Neural cell (in vitro differentiated cells): ENCODE measurements at regions not wholly inside any gene's neighbourhood (a gene's known extent, or its start where the extent isn't known, plus 50 kb on each side); places are given as distances from the start of the nearest gene placed in this dataset.
"Not testable (repeated sequence)": the region's sequence is repeated elsewhere in the genome, so short reads cannot be mapped to it uniquely, and the experiment has no call there.

Source experiments
- H2AFZ ChIP-seq: fragments of 200-600, 300-800 bp; sonication (generic), shearing (Covaris generic); 2 replicates; pipeline ENCODE4 v1.6.0; 2014; ENCODE audit warnings: low read depth, mild to moderate bottlenecking, antibody characterized with exemption, low read length, moderate library complexity
- H3F3A ChIP-seq: fragments of 200-600 bp; shearing (Covaris generic); 2 replicates; pipeline ENCODE4 v1.6.1; 2016; ENCODE audit warnings: mild to moderate bottlenecking, moderate library complexity, mixed read lengths, antibody characterized with exemption, low read length; ENCODE audit not compliant: insufficient read depth, poor library complexity, severe bottlenecking
- H3K27ac ChIP-seq: fragments of 200-600, 300-800 bp; sonication (generic), shearing (Covaris generic); 2 replicates; pipeline ENCODE4 v1.5.1; 2014; ENCODE audit warnings: mild to moderate bottlenecking, low read length, moderate library complexity
- H3K27me3 ChIP-seq: fragments of 300-800, 200-600 bp; sonication (generic), shearing (Covaris generic); 2 replicates; pipeline ENCODE4 v1.6.0; 2014; ENCODE audit warnings: mild to moderate bottlenecking, low read depth, low read length, moderate library complexity; ENCODE audit not compliant: insufficient read depth
- H3K36me3 ChIP-seq: fragments of 300-800, 200-600 bp; sonication (generic), shearing (Covaris generic); 2 replicates; pipeline ENCODE4 v1.5.1; 2014; ENCODE audit warnings: mild to moderate bottlenecking, antibody characterized with exemption, low read length, moderate library complexity; ENCODE audit not compliant: insufficient read depth
- H3K4me2 ChIP-seq: fragments of 300-800, 200-600 bp; sonication (generic), shearing (Covaris generic); 2 replicates; pipeline ENCODE4 v1.6.0; 2014; ENCODE audit warnings: mild to moderate bottlenecking, low read length
- H3K4me3 ChIP-seq: fragments of 300-800, 200-600 bp; sonication (generic), shearing (Covaris generic); 2 replicates; pipeline ENCODE4 v1.5.1; 2014; ENCODE audit warnings: mild to moderate bottlenecking, low read length, moderate library complexity
- H3K79me2 ChIP-seq: fragments of 200-600 bp; shearing (Covaris generic); replicated peaks from 2 replicates; pipeline ENCODE4 v1.6.0; 2014; ENCODE audit warnings: mild to moderate bottlenecking, low read length, moderate library complexity; ENCODE audit not compliant: insufficient read depth
- H3K9ac ChIP-seq: fragments of 300-800, 200-600 bp; sonication (generic), shearing (Covaris generic); 2 replicates; pipeline ENCODE4 v1.6.1; 2016; ENCODE audit warnings: mild to moderate bottlenecking, low read length, mixed read lengths
- H3K9me2 ChIP-seq: fragments of 200-600 bp; shearing (Covaris generic); 2 replicates; pipeline ENCODE4 v1.6.1; 2016; ENCODE audit warnings: mild to moderate bottlenecking, low read length, mixed read lengths; ENCODE audit not compliant: insufficient read depth
- H3K9me3 ChIP-seq: fragments of 200-600, 300-800 bp; sonication (generic), shearing (Covaris generic); 2 replicates; pipeline ENCODE4 v1.6.1; 2016; ENCODE audit warnings: mild to moderate bottlenecking, mixed run types, low read length, moderate library complexity, mixed read lengths
- H4K20me1 ChIP-seq: fragments of 200-600 bp; shearing (Covaris generic); 2 replicates; pipeline ENCODE4 v1.6.1; 2016; ENCODE audit warnings: mild to moderate bottlenecking, mixed run types; ENCODE audit not compliant: insufficient read depth

DNA sequence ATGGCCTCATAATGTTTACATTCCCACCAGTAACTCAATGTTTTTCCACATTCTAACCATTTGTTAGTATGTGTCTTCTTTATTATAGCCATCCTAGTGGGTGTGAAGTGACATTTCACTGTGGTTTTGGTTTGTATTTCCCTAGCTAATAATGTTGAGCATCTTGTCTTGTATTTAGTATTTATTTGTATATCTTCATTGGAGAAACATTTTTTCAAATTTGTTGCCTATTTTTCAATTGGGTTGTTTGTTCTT lies 144.8 kb upstream of the NBPF19 start:
- not testable (repeated sequence) for H2AFZ ChIP-seq, H3F3A ChIP-seq, H4K20me1 ChIP-seq, H3K4me3 ChIP-seq, H3K27me3 ChIP-seq, H3K9ac ChIP-seq, H3K9me3 ChIP-seq, H3K4me2 ChIP-seq, H3K9me2 ChIP-seq, H3K36me3 ChIP-seq, H3K79me2 ChIP-seq, H3K27ac ChIP-seq

- H3K27ac ChIP-seq, H4K20me1 ChIP-seq, H3K9me3 ChIP-seq: not testable (repeated sequence)
Measured at GRCh38 chr1:149336082-149336481, 138.8 kb upstream of the NBPF19 start.

GRCh38 chr1:149338221-149338691 lies 136.6 kb upstream of the NBPF19 start:
- not testable (repeated sequence) for H2AFZ ChIP-seq, H3K36me3 ChIP-seq, H3K79me2 ChIP-seq, H3K4me2 ChIP-seq, H3K27me3 ChIP-seq, H4K20me1 ChIP-seq, H3K4me3 ChIP-seq, H3K9ac ChIP-seq, H3K9me3 ChIP-seq, H3F3A ChIP-seq, H3K27ac ChIP-seq, H3K9me2 ChIP-seq

More at GRCh38 chr1:149336082-149336481, 138.8 kb upstream of the NBPF19 start:
- H3K9me2 ChIP-seq, H3K36me3 ChIP-seq, H3K27me3 ChIP-seq, H2AFZ ChIP-seq, H3F3A ChIP-seq, H3K79me2 ChIP-seq, H3K9ac ChIP-seq, H3K4me2 ChIP-seq, H3K4me3 ChIP-seq: not testable (repeated sequence)

DNA sequence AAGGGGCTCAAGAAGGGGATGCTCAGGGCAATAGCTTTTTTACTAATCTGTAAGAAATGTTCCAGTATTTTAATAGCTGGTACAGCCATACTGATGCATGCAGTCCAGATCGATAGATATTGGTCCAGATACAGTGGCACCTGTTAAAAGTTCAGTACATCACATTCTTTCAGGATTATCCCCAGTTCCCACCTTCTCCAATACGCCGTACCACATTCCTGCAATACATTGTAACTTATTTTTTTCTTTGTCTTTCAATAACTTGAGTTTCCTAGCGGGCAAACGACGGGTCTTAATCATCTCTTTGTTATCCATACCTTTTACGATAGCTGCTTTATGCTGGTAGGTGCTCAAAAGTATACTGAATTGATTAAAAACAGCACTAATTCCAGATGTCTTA lies 136.1 kb upstream of the NBPF19 start:
- not testable (repeated sequence) for H3K79me2 ChIP-seq, H3K4me3 ChIP-seq, H3K9ac ChIP-seq, H2AFZ ChIP-seq, H3K27ac ChIP-seq, H3K36me3 ChIP-seq, H3F3A ChIP-seq, H3K9me2 ChIP-seq, H3K27me3 ChIP-seq, H4K20me1 ChIP-seq, H3K9me3 ChIP-seq, H3K4me2 ChIP-seq

- not testable (repeated sequence) for H2AFZ ChIP-seq, H3K4me3 ChIP-seq
Measured at GRCh38 chr1:149349448-149349847, 125.4 kb upstream of the NBPF19 start.

GRCh38 chr1:149352205-149352604 lies 122.6 kb upstream of the NBPF19 start:
- H3K9me3 ChIP-seq, H3K27me3 ChIP-seq, H3F3A ChIP-seq, H3K27ac ChIP-seq, H3K4me2 ChIP-seq, H3K36me3 ChIP-seq, H3K4me3 ChIP-seq, H2AFZ ChIP-seq, H3K79me2 ChIP-seq, H3K9ac ChIP-seq, H3K9me2 ChIP-seq, H4K20me1 ChIP-seq: not testable (repeated sequence)

More at GRCh38 chr1:149349448-149349847, 125.4 kb upstream of the NBPF19 start:
- H3K27me3 ChIP-seq, H3K9ac ChIP-seq, H4K20me1 ChIP-seq, H3K27ac ChIP-seq, H3K79me2 ChIP-seq, H3K9me2 ChIP-seq, H3K36me3 ChIP-seq, H3K9me3 ChIP-seq, H3F3A ChIP-seq, H3K4me2 ChIP-seq: not testable (repeated sequence)

GRCh38 chr1:149354579-149354978 lies 120.3 kb upstream of the NBPF19 start:
- not testable (repeated sequence) for H3K27ac ChIP-seq, H3K27me3 ChIP-seq, H4K20me1 ChIP-seq, H3K36me3 ChIP-seq, H3K79me2 ChIP-seq, H3K9me2 ChIP-seq, H3K9me3 ChIP-seq, H2AFZ ChIP-seq, H3K9ac ChIP-seq, H3K4me3 ChIP-seq, H3K4me2 ChIP-seq, H3F3A ChIP-seq

DNA sequence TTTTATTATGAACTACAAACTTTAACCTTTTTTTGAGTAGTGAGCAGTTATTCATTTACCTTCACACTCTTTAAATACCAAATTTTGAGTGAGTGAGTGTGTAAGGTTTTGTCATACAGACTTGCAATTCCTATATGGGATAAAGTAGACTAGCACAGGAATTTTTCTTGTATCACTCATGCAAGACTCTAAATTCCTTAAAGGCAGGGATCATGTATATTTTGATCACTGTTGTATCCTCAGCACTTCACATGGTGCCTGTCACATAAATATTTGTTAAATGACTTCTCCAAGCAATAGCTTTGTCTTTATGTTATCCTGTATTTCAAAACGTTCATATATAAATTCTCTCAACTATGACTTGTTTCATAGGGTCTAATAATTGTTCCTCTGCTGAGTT lies 119.1 kb upstream of the NBPF19 start:
- H3F3A ChIP-seq, H3K79me2 ChIP-seq, H3K36me3 ChIP-seq, H3K9me2 ChIP-seq, H2AFZ ChIP-seq, H3K27ac ChIP-seq, H3K27me3 ChIP-seq, H3K9me3 ChIP-seq, H4K20me1 ChIP-seq, H3K9ac ChIP-seq, H3K4me3 ChIP-seq, H3K4me2 ChIP-seq: not testable (repeated sequence)
